WERI-Rb-1 (cell line): ENCODE measurements at regions not wholly inside any gene's neighbourhood (a gene's known extent, or its start where the extent isn't known, plus 50 kb on each side); places are given as distances from the start of the nearest gene placed in this dataset.

Experiments used
- DNase-seq: peaks from one replicate; pipeline ENCODE4 v3.0.0-alpha.2; 2020
- H3K27ac ChIP-seq: fragments of 250-450 bp; sonication (Bioruptor Pico); 2 replicates; pipeline ENCODE4 v1.5.1; 2020; ENCODE audit warnings: mild to moderate bottlenecking, moderate library complexity
- H3K27me3 ChIP-seq: fragments of 250-450 bp; sonication (Bioruptor Pico); 2 replicates; pipeline ENCODE4 v1.5.1; 2021; ENCODE audit warnings: mild to moderate bottlenecking, low read depth, moderate library complexity; ENCODE audit not compliant: insufficient read depth, severe bottlenecking
- H3K36me3 ChIP-seq: fragments of 250-450 bp; sonication (Bioruptor Pico); 2 replicates; pipeline ENCODE4 v1.5.1; 2020; ENCODE audit warnings: mild to moderate bottlenecking, moderate library complexity
- H3K4me3 ChIP-seq: 2 replicates; pipeline ENCODE4 v1.5.1; 2011; ENCODE audit warnings: low read depth, mild to moderate bottlenecking, control low read depth, low read length
- H3K9me3 ChIP-seq: fragments of 250-450 bp; sonication (Bioruptor Pico); 2 replicates; pipeline ENCODE4 v1.5.1; 2021; ENCODE audit warnings: mild to moderate bottlenecking, moderate library complexity; ENCODE audit not compliant: severe bottlenecking
- TF ChIP-seq, protein P1 (sequence below): IDR thresholded peaks from 2 replicates; pipeline ENCODE4 v1.5.1; 2011; ENCODE audit warnings: low read depth, mild to moderate bottlenecking, control low read depth, inconsistent platforms, low read length

GRCh38 chr10:10193848-10194247 is 823.8 kb upstream of the CELF2 start:
- TF ChIP-seq, protein P1, sequence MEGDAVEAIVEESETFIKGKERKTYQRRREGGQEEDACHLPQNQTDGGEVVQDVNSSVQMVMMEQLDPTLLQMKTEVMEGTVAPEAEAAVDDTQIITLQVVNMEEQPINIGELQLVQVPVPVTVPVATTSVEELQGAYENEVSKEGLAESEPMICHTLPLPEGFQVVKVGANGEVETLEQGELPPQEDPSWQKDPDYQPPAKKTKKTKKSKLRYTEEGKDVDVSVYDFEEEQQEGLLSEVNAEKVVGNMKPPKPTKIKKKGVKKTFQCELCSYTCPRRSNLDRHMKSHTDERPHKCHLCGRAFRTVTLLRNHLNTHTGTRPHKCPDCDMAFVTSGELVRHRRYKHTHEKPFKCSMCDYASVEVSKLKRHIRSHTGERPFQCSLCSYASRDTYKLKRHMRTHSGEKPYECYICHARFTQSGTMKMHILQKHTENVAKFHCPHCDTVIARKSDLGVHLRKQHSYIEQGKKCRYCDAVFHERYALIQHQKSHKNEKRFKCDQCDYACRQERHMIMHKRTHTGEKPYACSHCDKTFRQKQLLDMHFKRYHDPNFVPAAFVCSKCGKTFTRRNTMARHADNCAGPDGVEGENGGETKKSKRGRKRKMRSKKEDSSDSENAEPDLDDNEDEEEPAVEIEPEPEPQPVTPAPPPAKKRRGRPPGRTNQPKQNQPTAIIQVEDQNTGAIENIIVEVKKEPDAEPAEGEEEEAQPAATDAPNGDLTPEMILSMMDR = no peak
- no peaks in the 10 kb centered on the region for H3K27me3 ChIP-seq
- no peak for DNase-seq
- no peaks in the 10 kb centered on the region for H3K9me3 ChIP-seq
- H3K4me3 ChIP-seq = no peak overlapping the region
- no peaks in the 10 kb centered on the region for H3K36me3 ChIP-seq
- no peak overlapping the region for H3K27ac ChIP-seq

GRCh38 chr10:10196701-10197100 is 821.0 kb upstream of the CELF2 start:
- no peaks in the 10 kb centered on the region for H3K9me3 ChIP-seq
- TF ChIP-seq, protein P1 = no peak

DNA sequence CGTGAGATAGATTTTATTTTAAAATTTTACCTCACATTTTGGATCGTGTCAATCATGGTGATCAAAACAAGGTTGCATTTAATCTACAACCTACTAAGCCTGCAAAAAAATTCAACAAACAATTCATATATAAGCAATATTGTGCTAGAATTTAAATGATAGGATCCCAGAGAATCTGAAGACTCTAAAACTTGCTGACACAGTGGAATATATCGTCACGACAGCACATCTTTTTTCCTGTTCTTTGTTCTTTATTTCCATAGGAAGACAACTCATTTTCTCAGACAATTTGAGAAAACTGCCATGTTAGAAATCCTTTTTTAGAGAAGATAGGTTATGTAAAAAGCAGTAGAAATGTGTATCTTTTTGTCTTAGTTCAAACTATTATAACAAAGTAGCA is 820.2 kb upstream of the CELF2 start:
- Histone ChIP-seq H3K27ac (no peak overlapping the region), H3K36me3 (no peaks in the 10 kb centered on the region), H3K27me3 (no peaks in the 10 kb centered on the region), H3K9me3 (no peaks in the 10 kb centered on the region), H3K4me3 (no peak overlapping the region)
- TF ChIP-seq, protein P1 = no peak
- no peak for DNase-seq

More at GRCh38 chr10:10196701-10197100, 821.0 kb upstream of the CELF2 start:
- no peak for DNase-seq
- Histone ChIP-seq H3K27me3 (no peaks in the 10 kb centered on the region), H3K4me3 (no peak overlapping the region), H3K27ac (no peak overlapping the region), H3K36me3 (no peaks in the 10 kb centered on the region)

GRCh38 chr10:10198363-10198762 is 819.3 kb upstream of the CELF2 start:
- Histone ChIP-seq H3K27ac (no peak overlapping the region), H3K36me3 (no peaks in the 10 kb centered on the region), H3K27me3 (no peaks in the 10 kb centered on the region), H3K9me3 (no peaks in the 10 kb centered on the region), H3K4me3 (no peak overlapping the region)
- no peak for DNase-seq
- TF ChIP-seq, protein P1 = no peak

DNA sequence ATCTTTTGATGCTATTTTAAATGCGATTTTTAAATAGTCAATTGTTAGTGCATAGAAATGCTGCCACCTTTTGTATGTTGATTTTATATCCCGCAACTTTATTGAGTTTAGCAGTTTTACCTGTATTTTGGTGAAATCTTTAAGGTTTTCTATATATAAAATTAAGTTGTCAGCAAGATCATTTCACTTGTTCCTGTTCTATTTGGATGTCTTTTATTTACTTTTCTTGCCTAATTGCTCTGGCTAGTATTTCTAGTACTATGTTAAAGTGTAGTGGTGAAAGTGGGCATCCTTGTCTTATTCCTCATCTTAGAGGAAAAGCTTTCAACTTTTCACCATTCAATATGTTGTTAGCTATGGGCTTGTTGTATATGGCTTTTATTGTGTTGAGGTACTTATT is 813.3 kb upstream of the CELF2 start:
- Histone ChIP-seq H3K9me3 (no peaks in the 10 kb centered on the region), H3K36me3 (no peaks in the 10 kb centered on the region), H3K4me3 (no peak overlapping the region), H3K27ac (no peak overlapping the region), H3K27me3 (no peaks in the 10 kb centered on the region)
- DNase-seq = no peak
- TF ChIP-seq, protein P1 = no peak

DNA sequence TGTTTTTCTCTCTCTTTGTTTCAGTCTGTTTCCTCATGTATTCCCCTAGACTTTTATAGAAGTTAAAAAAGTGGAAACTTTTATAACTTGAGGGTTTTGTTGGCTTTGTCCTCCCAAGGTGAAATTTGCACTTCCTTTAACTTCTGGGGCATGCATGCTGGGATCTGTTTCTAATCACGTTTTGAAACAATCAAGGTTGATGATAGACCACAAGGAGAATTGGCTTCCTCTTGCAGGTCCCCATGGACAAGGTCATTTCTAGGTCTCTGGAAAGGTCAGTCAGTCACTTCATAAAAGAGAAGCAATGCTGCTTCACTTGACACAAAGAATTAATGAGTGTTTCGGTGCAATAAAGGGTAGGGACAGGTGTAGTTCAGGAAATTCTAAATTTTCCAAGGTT is 811.8 kb upstream of the CELF2 start:
- no peaks in the 10 kb centered on the region for H3K9me3 ChIP-seq
- H3K36me3 ChIP-seq = no peaks in the 10 kb centered on the region
- H3K4me3 ChIP-seq = no peak overlapping the region
- H3K27ac ChIP-seq = no peak overlapping the region
- DNase-seq = no peak
- TF ChIP-seq, protein P1 = no peak
- no peaks in the 10 kb centered on the region for H3K27me3 ChIP-seq
